ENCODE measurements at regions not wholly inside any gene's neighbourhood (a gene's known extent, or its start where the extent isn't known, plus 50 kb on each side); places are given as distances from the start of the nearest gene placed in this dataset.

DNA sequence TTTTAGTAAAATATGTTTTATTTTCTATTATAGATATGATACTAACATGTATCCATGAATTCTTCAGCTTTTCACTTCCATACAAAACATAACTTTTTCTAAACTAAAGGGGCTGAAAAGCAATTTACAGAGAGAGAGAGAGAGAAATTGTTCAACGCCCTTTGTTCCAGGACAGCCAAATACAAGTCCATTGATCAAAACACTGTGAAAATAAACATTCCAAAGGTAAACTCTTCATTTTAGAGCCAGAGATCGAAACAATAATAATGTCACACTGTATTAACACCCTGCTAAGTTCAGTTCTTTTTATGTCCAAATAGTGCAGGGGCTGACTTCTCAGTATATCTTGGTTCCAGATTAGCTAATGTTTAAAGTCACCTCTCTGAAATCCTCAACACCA, 516.2 kb upstream of the ATXN8OS start:
- Histone ChIP-seq H3K4me3 (ENCODE audit: low read depth, low read length) (no peak overlapping the region), H3K36me3 (ENCODE audit: control insufficient read depth, insufficient read depth, low read length) (no peaks in the 10 kb centered on the region), H3K27me3 (ENCODE audit: control insufficient read depth, insufficient read depth, low read length) (no peaks in the 10 kb centered on the region)
- DNase-seq (ENCODE audit: low read depth) (no peak), FAIRE-seq (no peak)
- TF ChIP-seq, protein P1, sequence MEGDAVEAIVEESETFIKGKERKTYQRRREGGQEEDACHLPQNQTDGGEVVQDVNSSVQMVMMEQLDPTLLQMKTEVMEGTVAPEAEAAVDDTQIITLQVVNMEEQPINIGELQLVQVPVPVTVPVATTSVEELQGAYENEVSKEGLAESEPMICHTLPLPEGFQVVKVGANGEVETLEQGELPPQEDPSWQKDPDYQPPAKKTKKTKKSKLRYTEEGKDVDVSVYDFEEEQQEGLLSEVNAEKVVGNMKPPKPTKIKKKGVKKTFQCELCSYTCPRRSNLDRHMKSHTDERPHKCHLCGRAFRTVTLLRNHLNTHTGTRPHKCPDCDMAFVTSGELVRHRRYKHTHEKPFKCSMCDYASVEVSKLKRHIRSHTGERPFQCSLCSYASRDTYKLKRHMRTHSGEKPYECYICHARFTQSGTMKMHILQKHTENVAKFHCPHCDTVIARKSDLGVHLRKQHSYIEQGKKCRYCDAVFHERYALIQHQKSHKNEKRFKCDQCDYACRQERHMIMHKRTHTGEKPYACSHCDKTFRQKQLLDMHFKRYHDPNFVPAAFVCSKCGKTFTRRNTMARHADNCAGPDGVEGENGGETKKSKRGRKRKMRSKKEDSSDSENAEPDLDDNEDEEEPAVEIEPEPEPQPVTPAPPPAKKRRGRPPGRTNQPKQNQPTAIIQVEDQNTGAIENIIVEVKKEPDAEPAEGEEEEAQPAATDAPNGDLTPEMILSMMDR (IDR thresholded peaks at IDR 0.05; ENCODE audit: insufficient read depth, low read length, severe bottlenecking) = no peak

- H3K4me3 ChIP-seq (ENCODE audit: low read depth, low read length) = no peak overlapping the region
- DNase-seq (ENCODE audit: low read depth) (no peak), FAIRE-seq (no peak)
- TF ChIP-seq, protein P1 (IDR thresholded peaks at IDR 0.05; ENCODE audit: insufficient read depth, low read length, severe bottlenecking) = no peak
- no peaks in the 10 kb centered on the region for H3K36me3 ChIP-seq (ENCODE audit: control insufficient read depth, insufficient read depth, low read length)
- no peaks in the 10 kb centered on the region for H3K27me3 ChIP-seq (ENCODE audit: control insufficient read depth, insufficient read depth, low read length)
These were observed 517.9 kb upstream of the ATXN8OS start for GRCh38 chr13:69589531-69590235.

- TF ChIP-seq, protein P1 (IDR thresholded peaks at IDR 0.05; ENCODE audit: insufficient read depth, low read length, severe bottlenecking) = no peak
- Histone ChIP-seq H3K36me3 (ENCODE audit: control insufficient read depth, insufficient read depth, low read length) (no peaks in the 10 kb centered on the region), H3K27me3 (ENCODE audit: control insufficient read depth, insufficient read depth, low read length) (no peaks in the 10 kb centered on the region), H3K4me3 (ENCODE audit: low read depth, low read length) (no peak overlapping the region)
- DNase-seq (ENCODE audit: low read depth) (no peak), FAIRE-seq (no peak)
These were observed 522.0 kb upstream of the ATXN8OS start for GRCh38 chr13:69585656-69586055.

GRCh38 chr13:69580255-69580654, 527.4 kb upstream of the ATXN8OS start:
- Histone ChIP-seq H3K4me3 (ENCODE audit: low read depth, low read length) (no peak overlapping the region), H3K27me3 (ENCODE audit: control insufficient read depth, insufficient read depth, low read length) (no peaks in the 10 kb centered on the region), H3K36me3 (ENCODE audit: control insufficient read depth, insufficient read depth, low read length) (no peaks in the 10 kb centered on the region)
- DNase-seq (ENCODE audit: low read depth) (peak; percentile 59), FAIRE-seq (no peak)
- TF ChIP-seq, protein P1 (IDR thresholded peaks at IDR 0.05; ENCODE audit: insufficient read depth, low read length, severe bottlenecking) = no peak

DNA sequence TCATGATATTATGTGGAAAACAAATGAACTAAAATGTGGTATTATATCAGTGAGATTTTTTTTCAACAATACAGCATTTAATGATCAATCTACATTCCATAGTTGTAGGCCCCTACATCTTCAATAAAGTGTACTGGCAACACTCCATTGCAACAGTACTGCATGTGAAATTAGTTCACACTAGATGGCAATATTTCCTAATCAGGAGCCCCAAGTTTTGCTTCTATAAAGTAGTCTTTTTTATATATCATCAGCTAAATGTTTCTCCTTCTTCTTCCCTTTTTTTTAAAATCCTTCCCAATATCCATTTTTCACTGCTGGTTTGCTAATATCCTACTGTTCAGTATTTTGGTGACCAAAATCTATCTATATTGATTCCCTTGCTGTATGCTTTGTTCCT, 528.3 kb upstream of the ATXN8OS start:
- TF ChIP-seq, protein P1 (IDR thresholded peaks at IDR 0.05; ENCODE audit: insufficient read depth, low read length, severe bottlenecking) = no peak
- H3K36me3 ChIP-seq (ENCODE audit: control insufficient read depth, insufficient read depth, low read length) = no peaks in the 10 kb centered on the region
- FAIRE-seq = no peak
- no peaks in the 10 kb centered on the region for H3K27me3 ChIP-seq (ENCODE audit: control insufficient read depth, insufficient read depth, low read length)
- DNase-seq (ENCODE audit: low read depth) = no peak
- no peak overlapping the region for H3K4me3 ChIP-seq (ENCODE audit: low read depth, low read length)
